ENCODE measurements at regions not wholly inside any gene's neighbourhood (a gene's known extent, or its start where the extent isn't known, plus 50 kb on each side); places are given as distances from the start of the nearest gene placed in this dataset.

DNA sequence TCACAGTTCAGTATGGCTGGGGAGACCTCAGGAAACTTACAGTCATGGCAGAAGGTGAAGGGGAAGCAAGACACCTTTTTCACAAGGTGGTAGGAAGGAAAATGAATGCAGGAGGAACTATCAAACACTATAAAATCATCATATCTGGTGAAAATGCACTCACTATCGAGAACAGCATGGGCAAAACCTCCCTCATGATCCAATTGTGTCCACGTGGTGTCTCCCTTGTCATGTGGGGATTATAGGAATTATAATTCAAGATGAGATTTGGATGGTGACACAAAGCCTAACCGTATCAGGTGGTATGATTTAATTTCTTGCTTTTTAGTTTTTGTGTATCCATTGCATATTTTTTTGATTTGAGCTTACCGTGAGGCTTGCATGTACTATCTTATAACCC is 133.2 kb upstream of the SYNCRIP start:
- no peaks in the 10 kb centered on the region for H3K36me3 ChIP-seq
- no peaks in the 10 kb centered on the region for H3K9me3 ChIP-seq
- H3K27me3 ChIP-seq, result no peaks in the 10 kb centered on the region
- intact Hi-C loops (cut with DNase I; ENCODE audit: low total_unique reads), result no loop called here
- TF ChIP-seq, protein P1, sequence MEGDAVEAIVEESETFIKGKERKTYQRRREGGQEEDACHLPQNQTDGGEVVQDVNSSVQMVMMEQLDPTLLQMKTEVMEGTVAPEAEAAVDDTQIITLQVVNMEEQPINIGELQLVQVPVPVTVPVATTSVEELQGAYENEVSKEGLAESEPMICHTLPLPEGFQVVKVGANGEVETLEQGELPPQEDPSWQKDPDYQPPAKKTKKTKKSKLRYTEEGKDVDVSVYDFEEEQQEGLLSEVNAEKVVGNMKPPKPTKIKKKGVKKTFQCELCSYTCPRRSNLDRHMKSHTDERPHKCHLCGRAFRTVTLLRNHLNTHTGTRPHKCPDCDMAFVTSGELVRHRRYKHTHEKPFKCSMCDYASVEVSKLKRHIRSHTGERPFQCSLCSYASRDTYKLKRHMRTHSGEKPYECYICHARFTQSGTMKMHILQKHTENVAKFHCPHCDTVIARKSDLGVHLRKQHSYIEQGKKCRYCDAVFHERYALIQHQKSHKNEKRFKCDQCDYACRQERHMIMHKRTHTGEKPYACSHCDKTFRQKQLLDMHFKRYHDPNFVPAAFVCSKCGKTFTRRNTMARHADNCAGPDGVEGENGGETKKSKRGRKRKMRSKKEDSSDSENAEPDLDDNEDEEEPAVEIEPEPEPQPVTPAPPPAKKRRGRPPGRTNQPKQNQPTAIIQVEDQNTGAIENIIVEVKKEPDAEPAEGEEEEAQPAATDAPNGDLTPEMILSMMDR (IDR thresholded peaks at IDR 0.05), result no peak
- no peak for TF ChIP-seq POLR2A (IDR thresholded peaks at IDR 0.05)
- H3K4me3 ChIP-seq, result no peak overlapping the region
- no peaks in the 10 kb centered on the region for H3K4me1 ChIP-seq
- DNase-seq, result no peak
- H3K27ac ChIP-seq, result no peak overlapping the region

DNA sequence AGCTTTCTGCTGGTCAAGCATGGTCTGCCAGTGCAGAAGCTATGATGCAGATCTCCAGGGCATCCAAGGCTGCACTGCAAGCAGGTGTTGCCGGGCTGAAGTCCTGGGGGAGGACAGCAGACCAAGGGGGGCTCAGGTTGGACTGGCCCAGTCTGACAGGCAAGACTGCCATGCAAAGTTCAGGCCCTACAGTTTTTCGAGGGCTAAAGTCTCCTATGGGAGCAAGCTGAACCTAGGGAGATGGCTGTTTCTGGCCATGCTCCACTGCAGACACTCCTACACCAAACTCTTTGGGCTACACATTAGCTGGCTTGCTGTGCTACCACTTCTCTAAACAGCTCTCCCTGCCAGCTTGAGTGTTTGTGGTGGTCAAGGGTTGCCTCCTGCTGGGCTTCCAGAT is 130.0 kb upstream of the SYNCRIP start:
- no peak for TF ChIP-seq POLR2A (IDR thresholded peaks at IDR 0.05)
- TF ChIP-seq, protein P1 (IDR thresholded peaks at IDR 0.05), result no peak
- Histone ChIP-seq H3K36me3 (no peaks in the 10 kb centered on the region), H3K4me3 (no peak overlapping the region), H3K4me1 (no peaks in the 10 kb centered on the region), H3K27ac (no peak overlapping the region), H3K9me3 (no peaks in the 10 kb centered on the region), H3K27me3 (no peaks in the 10 kb centered on the region)
- intact Hi-C loops (cut with DNase I; ENCODE audit: low total_unique reads), result no loop called here
- DNase-seq, result no peak

DNA sequence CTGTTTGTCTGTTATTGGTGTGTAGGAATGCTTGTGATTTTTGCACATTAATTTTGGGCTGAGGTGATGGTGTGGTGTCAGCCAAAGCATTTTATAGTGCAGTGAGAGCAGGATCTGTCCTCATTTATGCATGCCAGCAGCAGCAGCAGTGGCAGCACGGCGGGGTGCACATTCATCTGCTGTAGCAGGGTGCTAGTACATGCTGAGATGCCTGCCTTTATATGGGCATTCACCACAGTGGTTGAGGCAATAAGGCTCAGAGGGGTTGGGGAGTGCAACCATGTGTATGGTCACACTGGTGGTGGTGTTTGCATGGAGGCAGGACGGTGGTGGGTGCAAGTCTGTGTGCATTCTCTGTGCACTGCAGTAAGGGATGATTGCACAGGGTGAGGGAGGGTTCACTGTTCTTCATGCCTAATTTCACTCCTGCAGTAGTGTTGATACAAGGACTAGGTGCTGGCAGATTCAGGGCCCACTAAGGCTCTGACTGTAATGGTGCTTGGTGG is 129.3 kb upstream of the SYNCRIP start:
- intact Hi-C loops (cut with DNase I; ENCODE audit: low total_unique reads), result no loop called here
- no peaks in the 10 kb centered on the region for H3K4me1 ChIP-seq

DNA sequence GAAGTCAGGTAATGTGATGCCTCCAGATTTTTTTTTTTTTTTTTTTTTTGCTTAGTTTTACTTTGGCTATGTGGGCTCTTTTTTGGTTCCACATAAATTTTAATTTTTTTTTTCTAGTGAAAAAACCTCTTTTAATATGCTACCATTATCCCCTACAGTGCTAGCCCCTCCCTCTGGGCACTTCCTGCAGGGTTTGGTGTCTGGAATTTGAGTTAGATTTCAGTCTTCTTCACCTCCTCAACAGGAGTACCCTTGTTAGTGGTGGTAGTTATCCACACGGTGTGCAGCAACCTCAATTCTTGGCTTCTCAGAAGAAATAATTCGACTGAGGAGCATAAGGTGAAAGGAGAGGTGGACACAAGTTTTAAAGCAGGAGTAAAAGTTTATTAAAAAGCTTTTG is 128.8 kb upstream of the SYNCRIP start:
- Histone ChIP-seq H3K4me3 (no peak overlapping the region), H3K4me1 (no peaks in the 10 kb centered on the region), H3K36me3 (no peaks in the 10 kb centered on the region), H3K27ac (no peak overlapping the region), H3K9me3 (no peaks in the 10 kb centered on the region), H3K27me3 (no peaks in the 10 kb centered on the region)
- TF ChIP-seq, protein P1 (IDR thresholded peaks at IDR 0.05), result no peak
- no peak for TF ChIP-seq POLR2A (IDR thresholded peaks at IDR 0.05)
- no peak for DNase-seq
- intact Hi-C loops (cut with DNase I; ENCODE audit: low total_unique reads), result no loop called here

More for the DNA sequence above, 129.3 kb upstream of the SYNCRIP start:
- no peaks in the 10 kb centered on the region for H3K27me3 ChIP-seq
- no peak for DNase-seq
- H3K4me3 ChIP-seq, result no peak overlapping the region
- TF ChIP-seq, protein P1 (IDR thresholded peaks at IDR 0.05), result no peak
- no peak for TF ChIP-seq POLR2A (IDR thresholded peaks at IDR 0.05)
- H3K36me3 ChIP-seq, result no peaks in the 10 kb centered on the region
- H3K9me3 ChIP-seq, result no peaks in the 10 kb centered on the region
- H3K27ac ChIP-seq, result no peak overlapping the region

DNA sequence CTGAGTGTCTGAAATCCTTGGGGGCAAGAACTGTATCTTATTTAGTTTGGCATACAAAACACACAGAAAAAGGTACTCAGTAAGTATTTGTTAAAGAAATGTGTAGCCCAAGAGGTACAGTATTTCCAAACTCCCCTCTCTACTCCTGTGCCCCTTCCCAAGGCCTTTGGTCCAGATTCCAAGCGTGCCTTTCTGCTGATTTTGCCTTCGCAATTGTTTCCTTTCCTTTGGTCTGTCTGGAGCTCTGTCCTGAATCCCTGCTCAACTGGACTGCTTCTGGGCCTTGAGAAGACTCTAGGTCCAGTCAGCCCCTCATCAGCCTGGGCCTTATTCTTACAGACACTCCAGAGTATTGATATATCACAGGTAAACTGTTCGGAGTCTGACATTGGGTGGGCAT is 122.2 kb upstream of the SYNCRIP start:
- intact Hi-C loops (cut with DNase I; ENCODE audit: low total_unique reads), result no loop called here
- H3K4me3 ChIP-seq, result no peak overlapping the region
- no peak for DNase-seq
- no peaks in the 10 kb centered on the region for H3K4me1 ChIP-seq
- H3K36me3 ChIP-seq, result no peaks in the 10 kb centered on the region
- no peaks in the 10 kb centered on the region for H3K9me3 ChIP-seq
- no peak overlapping the region for H3K27ac ChIP-seq
- H3K27me3 ChIP-seq, result no peaks in the 10 kb centered on the region
- TF ChIP-seq, protein P1 (IDR thresholded peaks at IDR 0.05), result no peak
- TF ChIP-seq POLR2A (IDR thresholded peaks at IDR 0.05), result no peak
